ENCODE measurements at regions not wholly inside any gene's neighbourhood (a gene's known extent, or its start where the extent isn't known, plus 50 kb on each side); places are given as distances from the start of the nearest gene placed in this dataset.

GRCh38 chr11:19392847-19393518 is 152.2 kb upstream of the E2F8 start:
- no peak for TF ChIP-seq CTCF (IDR thresholded peaks at IDR 0.05)
- Histone ChIP-seq H3K27ac (no peak overlapping the region), H3K36me3 (no peaks in the 10 kb centered on the region), H3K9me3 (no peaks in the 10 kb centered on the region), H3K4me3 (no peak overlapping the region), H3K27me3 (no peaks in the 10 kb centered on the region), H3K4me1 (no peaks in the 10 kb centered on the region)
- ATAC-seq (no peak), DNase-seq (no peak)
- intact Hi-C loops (cut with DNase I) = no loop called here

- no peak for DNase-seq
- ATAC-seq = no peak
- Histone ChIP-seq H3K4me1 (no peaks in the 10 kb centered on the region), H3K4me3 (no peak overlapping the region), H3K27me3 (no peaks in the 10 kb centered on the region), H3K27ac (no peak overlapping the region), H3K9me3 (no peaks in the 10 kb centered on the region), H3K36me3 (no peaks in the 10 kb centered on the region)
- TF ChIP-seq CTCF (IDR thresholded peaks at IDR 0.05) = no peak
- intact Hi-C loops (cut with DNase I) = no loop called here
Observed at GRCh38 chr11:19392321-19392720, 151.6 kb upstream of the E2F8 start.

GRCh38 chr11:19391652-19392051 is 150.9 kb upstream of the E2F8 start:
- no peak overlapping the region for H3K4me3 ChIP-seq
- H3K4me1 ChIP-seq = no peaks in the 10 kb centered on the region
- no peaks in the 10 kb centered on the region for H3K36me3 ChIP-seq
- TF ChIP-seq CTCF (IDR thresholded peaks at IDR 0.05) = no peak
- ATAC-seq (no peak), DNase-seq (no peak)
- no peak overlapping the region for H3K27ac ChIP-seq
- no peaks in the 10 kb centered on the region for H3K27me3 ChIP-seq
- intact Hi-C loops (cut with DNase I) = no loop called here
- H3K9me3 ChIP-seq = no peaks in the 10 kb centered on the region

- no peak overlapping the region for H3K4me3 ChIP-seq
- H3K27ac ChIP-seq = no peak overlapping the region
- no peak for TF ChIP-seq CTCF (IDR thresholded peaks at IDR 0.05)
- DNase-seq (no peak), ATAC-seq (no peak)
- no peaks in the 10 kb centered on the region for H3K4me1 ChIP-seq
- no peaks in the 10 kb centered on the region for H3K36me3 ChIP-seq
- intact Hi-C loops (cut with DNase I) = no loop called here
- no peaks in the 10 kb centered on the region for H3K9me3 ChIP-seq
- H3K27me3 ChIP-seq = no peaks in the 10 kb centered on the region
Observed at GRCh38 chr11:19391026-19391425, 150.3 kb upstream of the E2F8 start.

- no peaks in the 10 kb centered on the region for H3K9me3 ChIP-seq
- no peaks in the 10 kb centered on the region for H3K4me1 ChIP-seq
- no peak for TF ChIP-seq CTCF (IDR thresholded peaks at IDR 0.05)
- no peak for DNase-seq
- intact Hi-C loops (cut with DNase I) = no loop called here
- H3K27me3 ChIP-seq = no peaks in the 10 kb centered on the region
- H3K27ac ChIP-seq = no peak overlapping the region
- H3K4me3 ChIP-seq = no peak overlapping the region
- no peaks in the 10 kb centered on the region for H3K36me3 ChIP-seq
- ATAC-seq = peak; percentile 72
Observed at GRCh38 chr11:19389787-19390303, 149.1 kb upstream of the E2F8 start.

All from left lung (tissue), 4 donors.